ENCODE measurements at regions not wholly inside any gene's neighbourhood (a gene's known extent, or its start where the extent isn't known, plus 50 kb on each side); places are given as distances from the start of the nearest gene placed in this dataset.
"Not testable (repeated sequence)": the region's sequence is repeated elsewhere in the genome, so short reads cannot be mapped to it uniquely, and the experiment has no call there.

- no peak for DNase-seq (ENCODE audit: low read depth)
Observed at GRCh38 chr5:17978954-17979353, 344.7 kb downstream of the TAF11L14 start.

GRCh38 chr5:17982626-17983025, 348.4 kb downstream of the TAF11L14 start:
- DNase-seq (ENCODE audit: low read depth): not testable (repeated sequence)

GRCh38 chr5:17989036-17989435, 354.8 kb downstream of the TAF11L14 start:
- no peak for DNase-seq (ENCODE audit: low read depth)

- DNase-seq (ENCODE audit: low read depth): no peak
Observed at GRCh38 chr5:17989567-17990563, 355.6 kb downstream of the TAF11L14 start.

GRCh38 chr5:17991775-17992174, 357.5 kb downstream of the TAF11L14 start:
- no peak for DNase-seq (ENCODE audit: low read depth)

- no peak for DNase-seq (ENCODE audit: low read depth)
Observed at GRCh38 chr5:17992291-17992690, 358.0 kb downstream of the TAF11L14 start.

GRCh38 chr5:17995997-17996396, 361.7 kb downstream of the TAF11L14 start:
- no peak for DNase-seq (ENCODE audit: low read depth)

- no peak for DNase-seq (ENCODE audit: low read depth)
Observed at GRCh38 chr5:17999858-18000257, 365.6 kb downstream of the TAF11L14 start.

- DNase-seq (ENCODE audit: low read depth): no peak
Observed at GRCh38 chr5:18000744-18001143, 366.5 kb downstream of the TAF11L14 start.

GRCh38 chr5:18003312-18003711, 369.1 kb downstream of the TAF11L14 start:
- no peak for DNase-seq (ENCODE audit: low read depth)

GRCh38 chr5:18003784-18004183, 369.5 kb downstream of the TAF11L14 start:
- no peak for DNase-seq (ENCODE audit: low read depth)

GRCh38 chr5:18006235-18006634, 372.0 kb downstream of the TAF11L14 start:
- not testable (repeated sequence) for DNase-seq (ENCODE audit: low read depth)

- no peak for DNase-seq (ENCODE audit: low read depth)
Observed at GRCh38 chr5:18008940-18009339, 374.7 kb downstream of the TAF11L14 start.

- DNase-seq (ENCODE audit: low read depth): no peak
Observed at GRCh38 chr5:18010053-18010452, 375.8 kb downstream of the TAF11L14 start.

GRCh38 chr5:18018472-18018871, 384.2 kb downstream of the TAF11L14 start:
- DNase-seq (ENCODE audit: low read depth): no peak

GRCh38 chr5:18023275-18023674, 389.0 kb downstream of the TAF11L14 start:
- DNase-seq (ENCODE audit: low read depth): no peak

GRCh38 chr5:18023986-18024385, 389.7 kb downstream of the TAF11L14 start:
- DNase-seq (ENCODE audit: low read depth): no peak

- no peak for DNase-seq (ENCODE audit: low read depth)
Observed at GRCh38 chr5:18024542-18024941, 390.3 kb downstream of the TAF11L14 start.

- DNase-seq (ENCODE audit: low read depth): no peak
Observed at GRCh38 chr5:18027241-18027867, 393.1 kb downstream of the TAF11L14 start.

- no peak for DNase-seq (ENCODE audit: low read depth)
Observed at GRCh38 chr5:18028036-18028435, 393.8 kb downstream of the TAF11L14 start.

GRCh38 chr5:18032744-18033143, 398.5 kb downstream of the TAF11L14 start:
- no peak for DNase-seq (ENCODE audit: low read depth)

- DNase-seq (ENCODE audit: low read depth): no peak
Observed at GRCh38 chr5:18036531-18036930, 402.3 kb downstream of the TAF11L14 start.

GRCh38 chr5:18037718-18038117, 403.5 kb downstream of the TAF11L14 start:
- no peak for DNase-seq (ENCODE audit: low read depth)

Data from GM04503 (cell line).